ENCODE measurements at regions not wholly inside any gene's neighbourhood (a gene's known extent, or its start where the extent isn't known, plus 50 kb on each side); places are given as distances from the start of the nearest gene placed in this dataset.

DNA sequence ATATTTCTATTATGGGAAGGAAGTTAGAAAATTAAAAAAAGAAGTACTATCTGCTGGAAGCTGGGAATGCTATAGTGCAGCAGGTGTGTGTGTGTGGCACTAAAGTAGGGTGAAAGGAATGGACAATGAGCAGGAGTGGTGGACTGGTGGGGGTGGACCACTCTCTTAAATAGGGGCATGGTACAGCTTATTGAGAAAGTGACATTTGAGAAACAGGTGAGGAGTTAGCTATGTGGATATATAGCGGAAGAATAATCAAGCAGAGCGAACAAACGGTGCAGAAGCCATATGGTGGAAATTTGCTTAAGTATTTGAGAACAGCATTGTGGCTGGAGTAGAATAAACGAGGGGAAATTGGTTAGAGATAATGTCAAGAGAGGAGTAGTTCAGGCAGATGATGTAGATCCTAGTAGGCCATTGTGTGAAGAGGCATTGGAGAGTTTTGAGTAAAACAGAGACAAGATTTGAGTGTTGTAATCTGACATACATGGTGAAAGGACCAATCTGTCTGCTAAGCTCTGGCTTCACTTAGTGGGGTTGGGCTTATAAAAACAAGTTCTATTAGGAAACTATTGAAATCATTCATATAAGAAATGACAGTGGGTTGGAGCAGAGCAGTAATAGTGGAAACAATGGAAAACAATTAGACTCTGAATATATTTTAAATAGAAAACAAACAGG is 149.2 kb upstream of the SYT10 start:
- Histone ChIP-seq H3K4me3 (ENCODE audit: low read depth, low read length) (no peak overlapping the region), H3K36me3 (ENCODE audit: control insufficient read depth in 2 of 2, insufficient read depth in 1 of 2, low read length in 2 of 2) (no peaks in the 10 kb centered on the region), H3K9me3 (ENCODE audit: control insufficient read depth, insufficient read depth, low read depth, low read length) (no peaks in the 10 kb centered on the region), H3K4me1 (ENCODE audit: control insufficient read depth, insufficient read depth, low read length) (no peaks in the 10 kb centered on the region), H3K27ac (ENCODE audit: extremely low read depth, low read depth, low read length) (no peak overlapping the region)
- no peak for TF ChIP-seq ZNF140 (tag by site-specific recombination; IDR thresholded peaks at IDR 0.05)
- TF ChIP-seq, protein P1, sequence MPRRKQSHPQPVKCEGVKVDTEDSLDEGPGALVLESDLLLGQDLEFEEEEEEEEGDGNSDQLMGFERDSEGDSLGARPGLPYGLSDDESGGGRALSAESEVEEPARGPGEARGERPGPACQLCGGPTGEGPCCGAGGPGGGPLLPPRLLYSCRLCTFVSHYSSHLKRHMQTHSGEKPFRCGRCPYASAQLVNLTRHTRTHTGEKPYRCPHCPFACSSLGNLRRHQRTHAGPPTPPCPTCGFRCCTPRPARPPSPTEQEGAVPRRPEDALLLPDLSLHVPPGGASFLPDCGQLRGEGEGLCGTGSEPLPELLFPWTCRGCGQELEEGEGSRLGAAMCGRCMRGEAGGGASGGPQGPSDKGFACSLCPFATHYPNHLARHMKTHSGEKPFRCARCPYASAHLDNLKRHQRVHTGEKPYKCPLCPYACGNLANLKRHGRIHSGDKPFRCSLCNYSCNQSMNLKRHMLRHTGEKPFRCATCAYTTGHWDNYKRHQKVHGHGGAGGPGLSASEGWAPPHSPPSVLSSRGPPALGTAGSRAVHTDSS (tag by site-specific recombination; IDR thresholded peaks at IDR 0.05) = no peak
- POLR2A ChIA-PET = interaction anchor here (0.6 kb wide), 1 partner anchor 943 kb away, joined by 4 read pairs; no protein-coding TSS in a partner anchor
- CTCF ChIA-PET = interaction anchor here (0.7 to 1.2 kb wide), 2 partner anchors 324 to 834 kb away, joined by 3 read pairs; partner anchors contain the start of gene YARS2

DNA sequence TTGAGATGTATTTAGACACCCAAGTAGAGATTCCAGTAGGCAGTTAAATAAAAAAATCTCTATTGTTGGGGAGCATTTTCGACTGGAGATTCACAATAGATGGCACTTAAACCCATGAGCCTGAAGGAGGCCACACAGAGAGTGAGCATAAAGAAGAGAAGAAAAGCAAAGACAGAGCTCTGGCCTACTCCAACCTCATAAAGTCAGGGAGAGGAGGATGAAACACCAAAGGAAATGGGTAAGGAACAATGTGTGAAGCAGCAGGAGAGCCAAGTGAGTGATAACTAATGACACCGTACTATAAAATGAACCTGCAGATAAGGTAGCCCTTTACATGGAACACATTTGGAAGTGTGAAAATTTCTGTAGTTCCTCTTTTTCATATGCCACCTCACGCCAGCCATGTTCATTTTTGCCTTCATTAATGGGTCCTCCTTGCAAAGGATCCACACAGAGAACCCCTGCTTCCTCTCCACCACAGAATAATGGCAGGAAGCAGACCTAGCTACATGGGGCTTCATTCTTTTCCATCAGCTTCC is 150.0 kb upstream of the SYT10 start:
- no peaks in the 10 kb centered on the region for H3K9me3 ChIP-seq (ENCODE audit: control insufficient read depth, insufficient read depth, low read depth, low read length)
- no peaks in the 10 kb centered on the region for H3K4me1 ChIP-seq (ENCODE audit: control insufficient read depth, insufficient read depth, low read length)
- H3K4me3 ChIP-seq (ENCODE audit: low read depth, low read length) = no peak overlapping the region
- H3K27ac ChIP-seq (ENCODE audit: extremely low read depth, low read depth, low read length) = no peak overlapping the region
- no peaks in the 10 kb centered on the region for H3K36me3 ChIP-seq (ENCODE audit: control insufficient read depth in 2 of 2, insufficient read depth in 1 of 2, low read length in 2 of 2)
- ChIA-PET POLR2A (interaction anchor here (0.6 kb wide), 1 partner anchor 944 kb away, joined by 4 read pairs; no protein-coding TSS in a partner anchor), CTCF (no interaction called here)
- TF ChIP-seq SCRT1 (tag by site-specific recombination; IDR thresholded peaks at IDR 0.05; ENCODE audit: borderline replicate concordance) = no peak
- TF ChIP-seq ZNF221 (tag by site-specific recombination; IDR thresholded peaks at IDR 0.05; ENCODE audit: borderline replicate concordance) = no peak
- TF ChIP-seq, protein P2, sequence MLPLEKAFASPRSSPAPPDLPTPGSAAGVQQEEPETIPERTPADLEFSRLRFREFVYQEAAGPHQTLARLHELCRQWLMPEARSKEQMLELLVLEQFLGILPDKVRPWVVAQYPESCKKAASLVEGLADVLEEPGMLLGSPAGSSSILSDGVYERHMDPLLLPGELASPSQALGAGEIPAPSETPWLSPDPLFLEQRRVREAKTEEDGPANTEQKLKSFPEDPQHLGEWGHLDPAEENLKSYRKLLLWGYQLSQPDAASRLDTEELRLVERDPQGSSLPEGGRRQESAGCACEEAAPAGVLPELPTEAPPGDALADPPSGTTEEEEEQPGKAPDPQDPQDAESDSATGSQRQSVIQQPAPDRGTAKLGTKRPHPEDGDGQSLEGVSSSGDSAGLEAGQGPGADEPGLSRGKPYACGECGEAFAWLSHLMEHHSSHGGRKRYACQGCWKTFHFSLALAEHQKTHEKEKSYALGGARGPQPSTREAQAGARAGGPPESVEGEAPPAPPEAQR (tag by site-specific recombination; IDR thresholded peaks at IDR 0.05) = no peak
- TF ChIP-seq ZNF302 (tag by site-specific recombination; IDR thresholded peaks at IDR 0.05; ENCODE audit: low read depth) = no peak
- TF ChIP-seq, protein P3, sequence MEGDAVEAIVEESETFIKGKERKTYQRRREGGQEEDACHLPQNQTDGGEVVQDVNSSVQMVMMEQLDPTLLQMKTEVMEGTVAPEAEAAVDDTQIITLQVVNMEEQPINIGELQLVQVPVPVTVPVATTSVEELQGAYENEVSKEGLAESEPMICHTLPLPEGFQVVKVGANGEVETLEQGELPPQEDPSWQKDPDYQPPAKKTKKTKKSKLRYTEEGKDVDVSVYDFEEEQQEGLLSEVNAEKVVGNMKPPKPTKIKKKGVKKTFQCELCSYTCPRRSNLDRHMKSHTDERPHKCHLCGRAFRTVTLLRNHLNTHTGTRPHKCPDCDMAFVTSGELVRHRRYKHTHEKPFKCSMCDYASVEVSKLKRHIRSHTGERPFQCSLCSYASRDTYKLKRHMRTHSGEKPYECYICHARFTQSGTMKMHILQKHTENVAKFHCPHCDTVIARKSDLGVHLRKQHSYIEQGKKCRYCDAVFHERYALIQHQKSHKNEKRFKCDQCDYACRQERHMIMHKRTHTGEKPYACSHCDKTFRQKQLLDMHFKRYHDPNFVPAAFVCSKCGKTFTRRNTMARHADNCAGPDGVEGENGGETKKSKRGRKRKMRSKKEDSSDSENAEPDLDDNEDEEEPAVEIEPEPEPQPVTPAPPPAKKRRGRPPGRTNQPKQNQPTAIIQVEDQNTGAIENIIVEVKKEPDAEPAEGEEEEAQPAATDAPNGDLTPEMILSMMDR (tag by site-specific recombination; IDR thresholded peaks at IDR 0.05) = no peak
- no peak for TF ChIP-seq ZNF747 (tag by site-specific recombination; IDR thresholded peaks at IDR 0.05)
- TF ChIP-seq ZNF211 (tag by site-specific recombination; IDR thresholded peaks at IDR 0.05; ENCODE audit: low read depth) = no peak
- no peak for TF ChIP-seq ZNF391 (tag by site-specific recombination; IDR thresholded peaks at IDR 0.05; ENCODE audit: borderline replicate concordance, low read depth)
- TF ChIP-seq, protein P4, sequence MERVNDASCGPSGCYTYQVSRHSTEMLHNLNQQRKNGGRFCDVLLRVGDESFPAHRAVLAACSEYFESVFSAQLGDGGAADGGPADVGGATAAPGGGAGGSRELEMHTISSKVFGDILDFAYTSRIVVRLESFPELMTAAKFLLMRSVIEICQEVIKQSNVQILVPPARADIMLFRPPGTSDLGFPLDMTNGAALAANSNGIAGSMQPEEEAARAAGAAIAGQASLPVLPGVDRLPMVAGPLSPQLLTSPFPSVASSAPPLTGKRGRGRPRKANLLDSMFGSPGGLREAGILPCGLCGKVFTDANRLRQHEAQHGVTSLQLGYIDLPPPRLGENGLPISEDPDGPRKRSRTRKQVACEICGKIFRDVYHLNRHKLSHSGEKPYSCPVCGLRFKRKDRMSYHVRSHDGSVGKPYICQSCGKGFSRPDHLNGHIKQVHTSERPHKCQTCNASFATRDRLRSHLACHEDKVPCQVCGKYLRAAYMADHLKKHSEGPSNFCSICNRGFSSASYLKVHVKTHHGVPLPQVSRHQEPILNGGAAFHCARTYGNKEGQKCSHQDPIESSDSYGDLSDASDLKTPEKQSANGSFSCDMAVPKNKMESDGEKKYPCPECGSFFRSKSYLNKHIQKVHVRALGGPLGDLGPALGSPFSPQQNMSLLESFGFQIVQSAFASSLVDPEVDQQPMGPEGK (tag by site-specific recombination; IDR thresholded peaks at IDR 0.05) = no peak
- no peak for TF ChIP-seq ZNF366 (tag by site-specific recombination; conservative IDR thresholded peaks at IDR 0.05)
- TF ChIP-seq, protein P5, sequence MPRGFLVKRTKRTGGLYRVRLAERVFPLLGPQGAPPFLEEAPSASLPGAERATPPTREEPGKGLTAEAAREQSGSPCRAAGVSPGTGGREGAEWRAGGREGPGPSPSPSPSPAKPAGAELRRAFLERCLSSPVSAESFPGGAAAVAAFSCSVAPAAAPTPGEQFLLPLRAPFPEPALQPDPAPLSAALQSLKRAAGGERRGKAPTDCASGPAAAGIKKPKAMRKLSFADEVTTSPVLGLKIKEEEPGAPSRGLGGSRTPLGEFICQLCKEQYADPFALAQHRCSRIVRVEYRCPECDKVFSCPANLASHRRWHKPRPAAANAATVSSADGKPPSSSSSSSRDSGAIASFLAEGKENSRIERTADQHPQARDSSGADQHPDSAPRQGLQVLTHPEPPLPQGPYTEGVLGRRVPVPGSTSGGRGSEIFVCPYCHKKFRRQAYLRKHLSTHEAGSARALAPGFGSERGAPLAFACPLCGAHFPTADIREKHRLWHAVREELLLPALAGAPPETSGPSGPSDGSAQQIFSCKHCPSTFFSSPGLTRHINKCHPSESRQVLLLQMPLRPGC (tag by site-specific recombination; IDR thresholded peaks at IDR 0.05) = no peak
- no peak for TF ChIP-seq REPIN1 (tag by site-specific recombination; IDR thresholded peaks at IDR 0.05; ENCODE audit: low read depth)
- TF ChIP-seq, protein P6, sequence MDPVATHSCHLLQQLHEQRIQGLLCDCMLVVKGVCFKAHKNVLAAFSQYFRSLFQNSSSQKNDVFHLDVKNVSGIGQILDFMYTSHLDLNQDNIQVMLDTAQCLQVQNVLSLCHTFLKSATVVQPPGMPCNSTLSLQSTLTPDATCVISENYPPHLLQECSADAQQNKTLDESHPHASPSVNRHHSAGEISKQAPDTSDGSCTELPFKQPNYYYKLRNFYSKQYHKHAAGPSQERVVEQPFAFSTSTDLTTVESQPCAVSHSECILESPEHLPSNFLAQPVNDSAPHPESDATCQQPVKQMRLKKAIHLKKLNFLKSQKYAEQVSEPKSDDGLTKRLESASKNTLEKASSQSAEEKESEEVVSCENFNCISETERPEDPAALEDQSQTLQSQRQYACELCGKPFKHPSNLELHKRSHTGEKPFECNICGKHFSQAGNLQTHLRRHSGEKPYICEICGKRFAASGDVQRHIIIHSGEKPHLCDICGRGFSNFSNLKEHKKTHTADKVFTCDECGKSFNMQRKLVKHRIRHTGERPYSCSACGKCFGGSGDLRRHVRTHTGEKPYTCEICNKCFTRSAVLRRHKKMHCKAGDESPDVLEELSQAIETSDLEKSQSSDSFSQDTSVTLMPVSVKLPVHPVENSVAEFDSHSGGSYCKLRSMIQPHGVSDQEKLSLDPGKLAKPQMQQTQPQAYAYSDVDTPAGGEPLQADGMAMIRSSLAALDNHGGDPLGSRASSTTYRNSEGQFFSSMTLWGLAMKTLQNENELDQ (tag by site-specific recombination; IDR thresholded peaks at IDR 0.05; ENCODE audit: low read depth) = no peak
- no peak for TF ChIP-seq ZNF133 (tag by site-specific recombination; IDR thresholded peaks at IDR 0.05)
- no peak for TF ChIP-seq ZFHX2 (tag by site-specific recombination; conservative IDR thresholded peaks at IDR 0.05)
- no peak for TF ChIP-seq ZBTB20 (tag by site-specific recombination; IDR thresholded peaks at IDR 0.05)
- no peak for TF ChIP-seq PRDM1 (tag by site-specific recombination; IDR thresholded peaks at IDR 0.05)
- TF ChIP-seq, protein P7, sequence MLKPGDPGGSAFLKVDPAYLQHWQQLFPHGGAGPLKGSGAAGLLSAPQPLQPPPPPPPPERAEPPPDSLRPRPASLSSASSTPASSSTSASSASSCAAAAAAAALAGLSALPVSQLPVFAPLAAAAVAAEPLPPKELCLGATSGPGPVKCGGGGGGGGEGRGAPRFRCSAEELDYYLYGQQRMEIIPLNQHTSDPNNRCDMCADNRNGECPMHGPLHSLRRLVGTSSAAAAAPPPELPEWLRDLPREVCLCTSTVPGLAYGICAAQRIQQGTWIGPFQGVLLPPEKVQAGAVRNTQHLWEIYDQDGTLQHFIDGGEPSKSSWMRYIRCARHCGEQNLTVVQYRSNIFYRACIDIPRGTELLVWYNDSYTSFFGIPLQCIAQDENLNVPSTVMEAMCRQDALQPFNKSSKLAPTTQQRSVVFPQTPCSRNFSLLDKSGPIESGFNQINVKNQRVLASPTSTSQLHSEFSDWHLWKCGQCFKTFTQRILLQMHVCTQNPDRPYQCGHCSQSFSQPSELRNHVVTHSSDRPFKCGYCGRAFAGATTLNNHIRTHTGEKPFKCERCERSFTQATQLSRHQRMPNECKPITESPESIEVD (tag by site-specific recombination; IDR thresholded peaks at IDR 0.05) = no peak
